Spleen (tissue), 11 donors: ENCODE measurements at regions not wholly inside any gene's neighbourhood (a gene's known extent, or its start where the extent isn't known, plus 50 kb on each side); places are given as distances from the start of the nearest gene placed in this dataset.
A peak's percentile ranks its signal among the peaks of the same experiment; 100 is the strongest.
"Not testable (repeated sequence)": the region's sequence is repeated elsewhere in the genome, so short reads cannot be mapped to it uniquely, and the experiment has no call there.

Experiments
- DNase-seq: peaks from one replicate; pipeline ENCODE4 v3.0.0-alpha.2; 2020
- H3K27ac ChIP-seq, 8 donors: fragments of 200-600 bp; sonication (generic) in 7 of 8; 1 replicate in 4 of 8; 2 replicates in 4 of 8; pipeline versions ENCODE4 v1.5.0 to v1.8.0; 2016 to 2021; ENCODE audit warnings: inconsistent platforms in 4 of 8, mild to moderate bottlenecking in 4 of 8, moderate library complexity in 1 of 8
- H3K27me3 ChIP-seq, 7 donors: fragments of 200-600 bp; sonication (generic) in 6 of 7; replicated peaks in 1 of 7; 1 replicate in 4 of 7; 2 replicates in 3 of 7; pipeline versions ENCODE4 v1.5.0 to v1.8.0; 2016 to 2021; ENCODE audit warnings: inconsistent platforms in 3 of 7, mild to moderate bottlenecking in 1 of 7
- H3K36me3 ChIP-seq, 6 donors: fragments of 200-600 bp; sonication (generic) in 5 of 6; 1 replicate in 4 of 6; 2 replicates in 2 of 6; pipeline versions ENCODE4 v1.5.0 to v1.8.0; 2016 to 2021; ENCODE audit warnings: inconsistent platforms in 2 of 6
- H3K4me1 ChIP-seq, 6 donors: fragments of 200-600 bp; sonication (generic) in 5 of 6; 1 replicate in 3 of 6; 2 replicates in 3 of 6; pipeline versions ENCODE4 v1.5.0 to v1.8.0; 2016 to 2021; ENCODE audit warnings: inconsistent platforms in 3 of 6
- H3K4me3 ChIP-seq, 8 donors: fragments of 200-600 bp; sonication (generic) in 7 of 8; 1 replicate in 4 of 8; 2 replicates in 4 of 8; pipeline versions ENCODE4 v1.5.0 to v1.8.0; 2016 to 2021; ENCODE audit warnings: inconsistent platforms in 4 of 8, mild to moderate bottlenecking in 4 of 8, moderate library complexity in 2 of 8
- H3K9me3 ChIP-seq, 8 donors: fragments of 200-600 bp; sonication (generic) in 7 of 8; 1 replicate in 4 of 8; 2 replicates in 4 of 8; pipeline versions ENCODE4 v1.5.0 to v1.8.0; 2016 to 2021; ENCODE audit warnings: inconsistent platforms in 4 of 8
- WGBS, 5 donors: extraction: QIAGEN DNeasy Blood & Tissue Kit in 3 of 5; methylation state at CpG; one replicate each; pipeline versions ENCODE4 v1.1.5 to v1.1.7; 2013 to 2018; 5-methylcytosine and 5-hydroxymethylcytosine counted together
- intact Hi-C: fragments of 100-400 bp; cut with DNase I; formaldehyde crosslinking; loops from one replicate; pipeline ENCODE4 v1.15.0; 2023; ENCODE audit warnings: low total_unique reads
- TF ChIP-seq, protein P1 (sequence below), 11 experiments: fragments of 200-600 bp in 7 of 11; fragments of 450-650 bp in 4 of 11; sonication (generic) in 4 of 11; IDR thresholded peaks in 8 of 11; conservative IDR thresholded peaks in 3 of 11; 1 replicate in 7 of 11; 2 replicates in 4 of 11; pipeline versions ENCODE4 v1.4.0 to v1.8.0; 2016 to 2021; ENCODE audit warnings: antibody characterized with exemption in 11 of 11, inconsistent platforms in 4 of 11, mild to moderate bottlenecking in 1 of 11
- donor health status: healthy with polysubstance abuse.
- donor health status: DM: no; HTN: no; CAD: no; lungs with moderate emphysema.
- donor health status: DM: no; HTN: no; CAD: no.
- donor health status: Bipolar disorder and iron deficiency.
- donor health status: healthy.
- donor health status: DM: no; HTN: no; CAD: no.
- donor health status: DM: yes; HTN: yes; CAD: no.

DNA sequence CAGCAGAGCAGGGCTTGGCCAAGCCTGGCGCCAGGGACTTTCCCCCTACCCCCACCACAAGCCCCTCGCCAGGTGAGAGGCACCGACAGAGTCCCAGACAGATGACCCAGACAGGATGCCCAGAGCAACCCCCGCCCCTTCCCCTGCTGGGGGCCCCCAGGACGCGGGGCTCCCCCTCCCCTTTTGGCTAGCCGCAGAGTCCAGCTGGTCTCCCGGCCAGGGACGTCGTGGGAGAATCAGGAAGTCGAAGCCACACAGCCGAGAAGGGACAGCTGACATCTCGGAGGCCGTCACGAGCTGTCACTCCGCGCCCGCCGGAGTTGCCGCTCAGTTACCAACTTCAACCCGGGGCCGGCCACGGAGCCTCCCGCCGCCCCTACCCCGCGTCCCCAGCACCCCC lies 84.6 kb upstream of the FRG2C start:
- Histone ChIP-seq H3K4me3 (peak overlapping the region in 7 of 8 donors; percentile 28 to 72 (median 39)), H3K27me3 (peaks cover 0 to 55% (median 0%) of the 10 kb centered on the region in 7 donors), H3K4me1 (peaks cover 0 to 15% (median 6%) of the 10 kb centered on the region in 6 donors)
- WGBS, 5 donors: 0 to 4% (median 2%) methylated on average over 1 to 27 of the region's 27 CpGs
- H3K27ac ChIP-seq, intact Hi-C loops, H3K36me3 ChIP-seq, DNase-seq, H3K9me3 ChIP-seq: not testable (repeated sequence)

DNA sequence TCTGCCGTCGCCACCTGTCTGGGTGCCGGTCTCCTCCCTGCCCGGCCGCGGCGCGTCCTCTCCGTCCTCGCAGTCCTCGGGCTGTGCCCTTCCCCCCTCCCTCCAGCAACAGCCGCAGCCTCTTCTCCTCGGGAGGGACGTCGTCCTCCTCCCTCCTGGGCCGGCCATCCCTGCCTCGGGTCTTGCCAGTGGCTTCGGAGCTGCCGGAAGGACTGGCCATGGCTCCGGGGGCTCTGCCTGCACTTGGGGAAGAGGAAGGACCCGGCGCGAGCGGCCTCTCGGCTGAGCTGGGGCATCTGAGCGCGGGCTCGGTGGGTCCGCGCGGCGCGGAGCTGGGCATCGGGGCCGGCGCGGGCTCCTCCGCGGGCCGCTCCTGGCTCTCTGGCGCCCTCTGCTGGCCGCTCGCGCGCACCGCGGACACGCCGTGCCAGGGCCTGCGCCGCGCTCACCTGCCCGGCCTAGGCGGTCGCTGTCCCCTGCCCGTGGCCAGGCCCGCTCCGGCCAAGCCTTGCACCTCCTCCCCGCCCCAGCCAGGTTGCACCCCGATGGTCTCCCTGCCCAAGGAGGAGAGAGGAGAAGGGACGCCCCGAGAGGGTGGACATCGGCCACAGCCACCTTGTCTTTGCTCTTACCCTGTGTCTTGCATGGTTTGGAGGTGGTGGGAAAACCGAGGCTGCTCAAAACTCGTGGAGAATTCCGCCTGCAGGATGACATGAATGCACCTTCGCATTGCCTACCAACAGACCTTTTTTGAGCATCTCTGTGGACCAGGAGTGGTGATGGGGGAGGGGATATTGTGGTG lies 83.9 kb upstream of the FRG2C start:
- H3K36me3 ChIP-seq, intact Hi-C loops, H3K27ac ChIP-seq, H3K9me3 ChIP-seq: not testable (repeated sequence)
- 0 to 9% (median 5%) methylated on average over 17 to 67 of the region's 67 CpGs for WGBS, 5 donors
- peaks cover 0 to 15% (median 6%) of the 10 kb centered on the region in 6 donors for H3K4me1 ChIP-seq
- H3K4me3 ChIP-seq: peak overlapping the region in 7 of 8 donors; percentile 28 to 72 (median 39)
- peaks cover 0 to 55% (median 0%) of the 10 kb centered on the region in 7 donors for H3K27me3 ChIP-seq
- TF ChIP-seq, protein P1, sequence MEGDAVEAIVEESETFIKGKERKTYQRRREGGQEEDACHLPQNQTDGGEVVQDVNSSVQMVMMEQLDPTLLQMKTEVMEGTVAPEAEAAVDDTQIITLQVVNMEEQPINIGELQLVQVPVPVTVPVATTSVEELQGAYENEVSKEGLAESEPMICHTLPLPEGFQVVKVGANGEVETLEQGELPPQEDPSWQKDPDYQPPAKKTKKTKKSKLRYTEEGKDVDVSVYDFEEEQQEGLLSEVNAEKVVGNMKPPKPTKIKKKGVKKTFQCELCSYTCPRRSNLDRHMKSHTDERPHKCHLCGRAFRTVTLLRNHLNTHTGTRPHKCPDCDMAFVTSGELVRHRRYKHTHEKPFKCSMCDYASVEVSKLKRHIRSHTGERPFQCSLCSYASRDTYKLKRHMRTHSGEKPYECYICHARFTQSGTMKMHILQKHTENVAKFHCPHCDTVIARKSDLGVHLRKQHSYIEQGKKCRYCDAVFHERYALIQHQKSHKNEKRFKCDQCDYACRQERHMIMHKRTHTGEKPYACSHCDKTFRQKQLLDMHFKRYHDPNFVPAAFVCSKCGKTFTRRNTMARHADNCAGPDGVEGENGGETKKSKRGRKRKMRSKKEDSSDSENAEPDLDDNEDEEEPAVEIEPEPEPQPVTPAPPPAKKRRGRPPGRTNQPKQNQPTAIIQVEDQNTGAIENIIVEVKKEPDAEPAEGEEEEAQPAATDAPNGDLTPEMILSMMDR (IDR thresholded peaks at IDR 0.05 in 8 of 11, conservative IDR thresholded peaks at IDR 0.05 in 3 of 11): peak in 8 of 11 experiments; percentile 9 to 90 (median 74)
- peak; percentile 84 for DNase-seq

DNA sequence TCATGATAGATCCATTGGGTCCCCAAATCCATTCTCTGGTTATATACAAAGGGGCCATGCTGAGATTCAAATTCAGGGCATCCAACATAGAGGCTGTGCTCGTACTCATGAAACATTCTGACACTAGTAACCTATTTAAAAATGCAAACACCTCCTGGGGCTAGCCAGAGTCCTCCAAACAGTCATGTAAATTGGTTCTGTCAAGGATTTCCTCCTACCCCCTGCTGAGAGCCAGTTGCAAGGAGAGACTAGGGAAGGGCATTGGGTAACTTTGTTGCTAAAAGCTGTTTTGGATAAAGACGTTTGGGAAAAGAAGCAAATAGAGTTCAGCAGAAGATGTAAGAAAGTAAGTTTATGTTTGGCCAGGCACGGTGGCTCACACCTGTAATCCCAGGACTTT lies 81.6 kb upstream of the FRG2C start:
- H3K4me1 ChIP-seq: peaks cover 0 to 15% (median 6%) of the 10 kb centered on the region in 6 donors
- H3K27ac ChIP-seq, H3K36me3 ChIP-seq, DNase-seq, H3K9me3 ChIP-seq, intact Hi-C loops, H3K4me3 ChIP-seq: not testable (repeated sequence)
- peaks cover 0 to 55% (median 0%) of the 10 kb centered on the region in 7 donors for H3K27me3 ChIP-seq
- 54 to 69% (median 62%) methylated on average over 3 of the region's 3 CpGs for WGBS, 5 donors

DNA sequence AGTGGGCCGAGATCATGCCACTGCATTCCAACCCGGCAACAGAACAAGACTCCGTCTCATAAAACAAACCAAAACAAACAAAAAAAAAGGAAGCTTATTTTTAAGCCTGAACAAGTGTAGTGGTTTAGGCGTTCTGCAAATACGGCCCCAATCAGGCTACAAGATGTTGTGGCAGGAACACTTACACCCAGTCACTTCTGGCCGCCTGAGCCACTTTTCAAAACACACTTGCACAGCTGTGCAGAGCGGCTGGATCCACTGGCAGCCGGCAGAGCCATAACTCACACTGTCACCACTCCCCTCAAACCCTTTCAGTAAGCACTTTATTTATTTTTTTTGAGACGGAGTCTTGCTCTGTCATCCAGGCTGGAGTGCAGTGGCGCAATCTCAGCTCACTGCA lies 81.0 kb upstream of the FRG2C start:
- WGBS, 5 donors: 14 to 25% (median 18%) methylated on average over 9 to 10 of the region's 10 CpGs
- intact Hi-C loops, H3K36me3 ChIP-seq, DNase-seq, H3K4me3 ChIP-seq, H3K27ac ChIP-seq, H3K9me3 ChIP-seq: not testable (repeated sequence)
- Histone ChIP-seq H3K27me3 (peaks cover 0 to 54% (median 0%) of the 10 kb centered on the region in 7 donors), H3K4me1 (peaks cover 0 to 15% (median 6%) of the 10 kb centered on the region in 6 donors)

DNA sequence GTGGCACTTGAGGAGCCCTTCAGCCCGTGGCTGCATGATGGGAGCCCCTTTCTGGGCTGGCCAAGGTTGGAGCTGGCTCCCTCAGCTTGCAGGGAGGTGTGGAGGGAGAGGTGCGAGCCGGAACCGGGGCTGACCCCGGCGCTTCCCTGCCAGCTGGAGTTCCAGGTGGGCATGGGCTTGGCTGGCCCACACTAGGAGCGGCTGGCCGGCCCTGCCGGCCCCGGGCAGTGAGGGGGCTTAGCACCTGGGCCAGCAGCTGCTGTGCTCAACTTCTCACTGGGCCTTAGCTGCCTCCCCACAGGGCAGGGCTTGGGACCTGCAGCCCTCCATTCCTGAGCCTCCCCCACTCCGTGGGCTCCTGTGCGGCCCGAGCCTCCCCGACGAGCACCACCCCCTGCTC lies 76.4 kb upstream of the FRG2C start:
- DNase-seq, H3K36me3 ChIP-seq, H3K27me3 ChIP-seq, H3K27ac ChIP-seq, intact Hi-C loops, H3K4me1 ChIP-seq, H3K4me3 ChIP-seq: not testable (repeated sequence)
- peaks cover 0 to 11% (median 0%) of the 10 kb centered on the region in 8 donors for H3K9me3 ChIP-seq
- WGBS, 5 donors: 53 to 93% (median 89%) methylated on average over 3 to 15 of the region's 15 CpGs

DNA sequence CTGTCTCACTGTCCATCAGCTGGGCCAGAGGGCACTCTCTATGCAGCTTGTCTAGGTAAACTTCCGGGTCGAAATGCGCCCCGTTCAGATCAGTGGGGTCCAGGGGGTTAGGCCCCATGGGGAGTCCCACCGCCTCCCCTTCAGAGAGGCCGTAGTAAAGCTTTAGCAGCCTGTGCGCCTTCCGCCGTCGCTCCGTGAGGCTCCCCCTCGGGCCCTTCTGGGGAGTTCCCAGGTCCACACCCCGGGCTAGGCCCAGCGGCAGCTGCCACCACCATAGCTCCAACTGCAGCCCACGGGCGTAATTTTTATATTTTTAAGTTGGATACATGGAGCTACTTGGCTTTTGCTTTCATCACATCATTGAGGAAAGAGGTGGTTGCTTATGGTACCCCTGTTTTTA lies 73.7 kb upstream of the FRG2C start:
- not testable (repeated sequence) for H3K27me3 ChIP-seq, H3K4me1 ChIP-seq, H3K36me3 ChIP-seq, H3K4me3 ChIP-seq, DNase-seq, H3K27ac ChIP-seq
- intact Hi-C loops: loop anchor here (5.0 kb wide), 1 partner anchor 218 kb away; no protein-coding TSS in a partner anchor
- H3K9me3 ChIP-seq: peaks cover 0 to 15% (median 0%) of the 10 kb centered on the region in 8 donors
- 84 to 95% (median 90%) methylated on average over 16 of the region's 16 CpGs for WGBS, 5 donors
